ENCODE measurements at regions not wholly inside any gene's neighbourhood (a gene's known extent, or its start where the extent isn't known, plus 50 kb on each side); places are given as distances from the start of the nearest gene placed in this dataset.

DNA sequence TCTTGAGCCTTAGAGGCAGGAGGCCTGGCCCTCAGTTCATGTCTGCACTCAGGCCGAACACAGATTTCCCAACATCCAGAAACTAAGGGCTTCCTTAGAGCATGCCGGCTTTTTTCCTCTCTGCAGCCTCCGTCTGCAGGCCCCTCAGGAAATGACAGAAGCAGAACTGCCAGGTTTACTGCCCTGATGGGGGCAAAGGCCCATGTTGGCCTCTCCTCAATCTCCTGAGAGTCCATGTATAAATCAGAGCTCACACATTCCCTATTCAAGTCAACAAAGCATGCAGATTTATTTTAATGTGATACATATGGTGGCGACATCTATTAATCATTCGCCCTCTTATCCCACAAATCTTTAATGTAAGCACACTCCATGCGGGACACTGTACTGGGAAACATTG lies 475.6 kb upstream of the HS6ST1 start:
- TF ChIP-seq YY1 (IDR thresholded peaks at IDR 0.05; ENCODE audit: low read depth) (no peak), FOXJ3 (CRISPR knock-in tag; IDR thresholded peaks at IDR 0.05) (no peak), RXRA (IDR thresholded peaks at IDR 0.05; ENCODE audit: borderline replicate concordance, low read depth) (no peak), POLR2AphosphoS5 (IDR thresholded peaks at IDR 0.05; ENCODE audit: low read depth, low read length) (no peak), SMC3 (IDR thresholded peaks at IDR 0.05; ENCODE audit: low read depth, low read length) (no peak), FOSL2 (IDR thresholded peaks at IDR 0.05; ENCODE audit: borderline replicate concordance, low read depth) (no peak), EP300 (IDR thresholded peaks at IDR 0.05; ENCODE audit: borderline replicate concordance in 1 of 2, low read depth in 1 of 2, low read length in 1 of 2) (no peak), NFIC (IDR thresholded peaks at IDR 0.05; ENCODE audit: borderline replicate concordance) (no peak), RAD21 (IDR thresholded peaks at IDR 0.05; ENCODE audit: low read length) (no peak)
- TF ChIP-seq, protein P1, sequence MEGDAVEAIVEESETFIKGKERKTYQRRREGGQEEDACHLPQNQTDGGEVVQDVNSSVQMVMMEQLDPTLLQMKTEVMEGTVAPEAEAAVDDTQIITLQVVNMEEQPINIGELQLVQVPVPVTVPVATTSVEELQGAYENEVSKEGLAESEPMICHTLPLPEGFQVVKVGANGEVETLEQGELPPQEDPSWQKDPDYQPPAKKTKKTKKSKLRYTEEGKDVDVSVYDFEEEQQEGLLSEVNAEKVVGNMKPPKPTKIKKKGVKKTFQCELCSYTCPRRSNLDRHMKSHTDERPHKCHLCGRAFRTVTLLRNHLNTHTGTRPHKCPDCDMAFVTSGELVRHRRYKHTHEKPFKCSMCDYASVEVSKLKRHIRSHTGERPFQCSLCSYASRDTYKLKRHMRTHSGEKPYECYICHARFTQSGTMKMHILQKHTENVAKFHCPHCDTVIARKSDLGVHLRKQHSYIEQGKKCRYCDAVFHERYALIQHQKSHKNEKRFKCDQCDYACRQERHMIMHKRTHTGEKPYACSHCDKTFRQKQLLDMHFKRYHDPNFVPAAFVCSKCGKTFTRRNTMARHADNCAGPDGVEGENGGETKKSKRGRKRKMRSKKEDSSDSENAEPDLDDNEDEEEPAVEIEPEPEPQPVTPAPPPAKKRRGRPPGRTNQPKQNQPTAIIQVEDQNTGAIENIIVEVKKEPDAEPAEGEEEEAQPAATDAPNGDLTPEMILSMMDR (IDR thresholded peaks at IDR 0.05) = no peak
- TF ChIP-seq, protein P2, sequence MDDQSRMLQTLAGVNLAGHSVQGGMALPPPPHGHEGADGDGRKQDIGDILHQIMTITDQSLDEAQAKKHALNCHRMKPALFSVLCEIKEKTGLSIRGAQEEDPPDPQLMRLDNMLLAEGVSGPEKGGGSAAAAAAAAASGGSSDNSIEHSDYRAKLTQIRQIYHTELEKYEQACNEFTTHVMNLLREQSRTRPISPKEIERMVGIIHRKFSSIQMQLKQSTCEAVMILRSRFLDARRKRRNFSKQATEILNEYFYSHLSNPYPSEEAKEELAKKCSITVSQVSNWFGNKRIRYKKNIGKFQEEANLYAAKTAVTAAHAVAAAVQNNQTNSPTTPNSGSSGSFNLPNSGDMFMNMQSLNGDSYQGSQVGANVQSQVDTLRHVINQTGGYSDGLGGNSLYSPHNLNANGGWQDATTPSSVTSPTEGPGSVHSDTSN (IDR thresholded peaks at IDR 0.05) = no peak
- TF ChIP-seq, protein P3, sequence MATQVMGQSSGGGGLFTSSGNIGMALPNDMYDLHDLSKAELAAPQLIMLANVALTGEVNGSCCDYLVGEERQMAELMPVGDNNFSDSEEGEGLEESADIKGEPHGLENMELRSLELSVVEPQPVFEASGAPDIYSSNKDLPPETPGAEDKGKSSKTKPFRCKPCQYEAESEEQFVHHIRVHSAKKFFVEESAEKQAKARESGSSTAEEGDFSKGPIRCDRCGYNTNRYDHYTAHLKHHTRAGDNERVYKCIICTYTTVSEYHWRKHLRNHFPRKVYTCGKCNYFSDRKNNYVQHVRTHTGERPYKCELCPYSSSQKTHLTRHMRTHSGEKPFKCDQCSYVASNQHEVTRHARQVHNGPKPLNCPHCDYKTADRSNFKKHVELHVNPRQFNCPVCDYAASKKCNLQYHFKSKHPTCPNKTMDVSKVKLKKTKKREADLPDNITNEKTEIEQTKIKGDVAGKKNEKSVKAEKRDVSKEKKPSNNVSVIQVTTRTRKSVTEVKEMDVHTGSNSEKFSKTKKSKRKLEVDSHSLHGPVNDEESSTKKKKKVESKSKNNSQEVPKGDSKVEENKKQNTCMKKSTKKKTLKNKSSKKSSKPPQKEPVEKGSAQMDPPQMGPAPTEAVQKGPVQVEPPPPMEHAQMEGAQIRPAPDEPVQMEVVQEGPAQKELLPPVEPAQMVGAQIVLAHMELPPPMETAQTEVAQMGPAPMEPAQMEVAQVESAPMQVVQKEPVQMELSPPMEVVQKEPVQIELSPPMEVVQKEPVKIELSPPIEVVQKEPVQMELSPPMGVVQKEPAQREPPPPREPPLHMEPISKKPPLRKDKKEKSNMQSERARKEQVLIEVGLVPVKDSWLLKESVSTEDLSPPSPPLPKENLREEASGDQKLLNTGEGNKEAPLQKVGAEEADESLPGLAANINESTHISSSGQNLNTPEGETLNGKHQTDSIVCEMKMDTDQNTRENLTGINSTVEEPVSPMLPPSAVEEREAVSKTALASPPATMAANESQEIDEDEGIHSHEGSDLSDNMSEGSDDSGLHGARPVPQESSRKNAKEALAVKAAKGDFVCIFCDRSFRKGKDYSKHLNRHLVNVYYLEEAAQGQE (IDR thresholded peaks at IDR 0.05; ENCODE audit: low read depth, low read length) = no peak

Data from SK-N-SH (cell line).